Ovary (tissue), 3 donors: ENCODE measurements at regions not wholly inside any gene's neighbourhood (a gene's known extent, or its start where the extent isn't known, plus 50 kb on each side); places are given as distances from the start of the nearest gene placed in this dataset.

Source experiments
- EP300 ChIP-seq: sonication (generic); formaldehyde crosslinking; IDR thresholded peaks from one replicate; pipeline ENCODE4 v1.6.1; 2017; ENCODE audit warnings: antibody characterized with exemption
- TF ChIP-seq, protein P1 (sequence below), 3 donors: fragments of 450-650 bp in 2 of 3; fragments of 200-600 bp in 1 of 3; IDR thresholded peaks; one replicate each; pipeline versions ENCODE4 v1.5.1 to v1.8.0; 2016 to 2022; ENCODE audit warnings: antibody characterized with exemption in 3 of 3, mild to moderate bottlenecking in 1 of 3
- donor health status: DM: no; HTN: no; CAD: no.

GRCh38 chr2:226600184-226600583, 199.4 kb downstream of the IRS1 start:
- TF ChIP-seq, protein P1, sequence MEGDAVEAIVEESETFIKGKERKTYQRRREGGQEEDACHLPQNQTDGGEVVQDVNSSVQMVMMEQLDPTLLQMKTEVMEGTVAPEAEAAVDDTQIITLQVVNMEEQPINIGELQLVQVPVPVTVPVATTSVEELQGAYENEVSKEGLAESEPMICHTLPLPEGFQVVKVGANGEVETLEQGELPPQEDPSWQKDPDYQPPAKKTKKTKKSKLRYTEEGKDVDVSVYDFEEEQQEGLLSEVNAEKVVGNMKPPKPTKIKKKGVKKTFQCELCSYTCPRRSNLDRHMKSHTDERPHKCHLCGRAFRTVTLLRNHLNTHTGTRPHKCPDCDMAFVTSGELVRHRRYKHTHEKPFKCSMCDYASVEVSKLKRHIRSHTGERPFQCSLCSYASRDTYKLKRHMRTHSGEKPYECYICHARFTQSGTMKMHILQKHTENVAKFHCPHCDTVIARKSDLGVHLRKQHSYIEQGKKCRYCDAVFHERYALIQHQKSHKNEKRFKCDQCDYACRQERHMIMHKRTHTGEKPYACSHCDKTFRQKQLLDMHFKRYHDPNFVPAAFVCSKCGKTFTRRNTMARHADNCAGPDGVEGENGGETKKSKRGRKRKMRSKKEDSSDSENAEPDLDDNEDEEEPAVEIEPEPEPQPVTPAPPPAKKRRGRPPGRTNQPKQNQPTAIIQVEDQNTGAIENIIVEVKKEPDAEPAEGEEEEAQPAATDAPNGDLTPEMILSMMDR (IDR thresholded peaks at IDR 0.05): no peak
- TF ChIP-seq EP300: no peak
